OCI-LY7 (cell line): ENCODE measurements at regions not wholly inside any gene's neighbourhood (a gene's known extent, or its start where the extent isn't known, plus 50 kb on each side); places are given as distances from the start of the nearest gene placed in this dataset.

Source experiments
- CTCF ChIP-seq: fragments of 200-600 bp; sonication (generic); conservative IDR thresholded peaks from 2 replicates; pipeline ENCODE4 v1.5.1; 2014; ENCODE audit warnings: mild to moderate bottlenecking, antibody characterized with exemption, low read length, moderate library complexity, mixed read lengths
- EZH2phosphoT487 ChIP-seq: fragments of 200-600 bp; sonication (generic); IDR thresholded peaks from 2 replicates; pipeline ENCODE4 v1.6.1; 2018; ENCODE audit warnings: low read depth, borderline replicate concordance, mild to moderate bottlenecking, mixed run types, antibody characterized with exemption, low read length, moderate library complexity, mixed read lengths

GRCh38 chr10:45547207-45547606 lies 125.4 kb downstream of the ZFAND4 start:
- TF ChIP-seq CTCF (no peak), EZH2phosphoT487 (no peak)
